ENCODE measurements at regions not wholly inside any gene's neighbourhood (a gene's known extent, or its start where the extent isn't known, plus 50 kb on each side); places are given as distances from the start of the nearest gene placed in this dataset.

- no peak for TF ChIP-seq CTCF (IDR thresholded peaks at IDR 0.05; ENCODE audit: control extremely low read depth in 1 of 3, insufficient read depth in 1 of 3, low read depth in 1 of 3, low read length in 3 of 3)
- TF ChIP-seq EGR1 (IDR thresholded peaks at IDR 0.05; ENCODE audit: borderline replicate concordance, low read depth, low read length), result no peak
- TF ChIP-seq SP2 (IDR thresholded peaks at IDR 0.05; ENCODE audit: low read length), result no peak
- TF ChIP-seq ATF2 (IDR thresholded peaks at IDR 0.05; ENCODE audit: low read length), result no peak
- TF ChIP-seq POLR2AphosphoS5 (IDR thresholded peaks at IDR 0.05; ENCODE audit: low read depth, low read length), result no peak
- no peak for TF ChIP-seq ATF3 (IDR thresholded peaks at IDR 0.05; ENCODE audit: insufficient read depth, low read depth, low read length)
- no peak for TF ChIP-seq POLR2A (IDR thresholded peaks at IDR 0.05; ENCODE audit: control extremely low read depth in 1 of 2, low read depth in 2 of 2, low read length in 2 of 2)
- TF ChIP-seq EP300 (IDR thresholded peaks at IDR 0.05; ENCODE audit: borderline replicate concordance in 1 of 2, low read depth in 2 of 2, low read length in 2 of 2), result no peak
Observed at GRCh38 chr5:15386122-15386521, 113.9 kb upstream of the FBXL7 start.

Measured in H1 (cell line).